ENCODE measurements at regions not wholly inside any gene's neighbourhood (a gene's known extent, or its start where the extent isn't known, plus 50 kb on each side); places are given as distances from the start of the nearest gene placed in this dataset.

DNA sequence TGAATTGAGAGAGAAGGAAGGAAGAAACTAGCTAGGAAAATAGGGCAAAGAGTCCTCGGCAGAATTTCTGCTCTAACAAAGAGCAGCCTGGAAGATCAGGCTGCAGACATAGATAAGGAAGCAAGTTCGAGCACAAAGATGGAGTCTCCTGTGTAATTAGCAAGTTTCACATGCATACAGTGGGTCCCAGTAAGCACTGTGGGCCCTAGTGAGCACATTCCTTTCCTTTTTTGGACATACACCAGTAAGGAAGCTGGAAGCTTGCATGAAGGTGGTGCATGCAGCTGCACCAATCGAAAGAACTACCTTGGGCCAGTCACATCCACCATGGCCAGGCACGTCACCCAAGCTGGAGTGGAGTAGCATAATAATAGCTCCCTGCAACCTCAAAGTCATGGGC is 109.7 kb downstream of the NOL4 start:
- POLR2A ChIA-PET, result interaction anchor here (0.8 kb wide), 1 partner anchor 379 kb away, joined by 5 read pairs; no protein-coding TSS in a partner anchor
- no peak overlapping the region for H3K27ac Mint-ChIP-seq
- peaks cover 15% of the 10 kb centered on the region for H3K9me3 Mint-ChIP-seq
- H3K4me1 Mint-ChIP-seq, result peaks cover 5% of the 10 kb centered on the region
- TF ChIP-seq, protein P1, sequence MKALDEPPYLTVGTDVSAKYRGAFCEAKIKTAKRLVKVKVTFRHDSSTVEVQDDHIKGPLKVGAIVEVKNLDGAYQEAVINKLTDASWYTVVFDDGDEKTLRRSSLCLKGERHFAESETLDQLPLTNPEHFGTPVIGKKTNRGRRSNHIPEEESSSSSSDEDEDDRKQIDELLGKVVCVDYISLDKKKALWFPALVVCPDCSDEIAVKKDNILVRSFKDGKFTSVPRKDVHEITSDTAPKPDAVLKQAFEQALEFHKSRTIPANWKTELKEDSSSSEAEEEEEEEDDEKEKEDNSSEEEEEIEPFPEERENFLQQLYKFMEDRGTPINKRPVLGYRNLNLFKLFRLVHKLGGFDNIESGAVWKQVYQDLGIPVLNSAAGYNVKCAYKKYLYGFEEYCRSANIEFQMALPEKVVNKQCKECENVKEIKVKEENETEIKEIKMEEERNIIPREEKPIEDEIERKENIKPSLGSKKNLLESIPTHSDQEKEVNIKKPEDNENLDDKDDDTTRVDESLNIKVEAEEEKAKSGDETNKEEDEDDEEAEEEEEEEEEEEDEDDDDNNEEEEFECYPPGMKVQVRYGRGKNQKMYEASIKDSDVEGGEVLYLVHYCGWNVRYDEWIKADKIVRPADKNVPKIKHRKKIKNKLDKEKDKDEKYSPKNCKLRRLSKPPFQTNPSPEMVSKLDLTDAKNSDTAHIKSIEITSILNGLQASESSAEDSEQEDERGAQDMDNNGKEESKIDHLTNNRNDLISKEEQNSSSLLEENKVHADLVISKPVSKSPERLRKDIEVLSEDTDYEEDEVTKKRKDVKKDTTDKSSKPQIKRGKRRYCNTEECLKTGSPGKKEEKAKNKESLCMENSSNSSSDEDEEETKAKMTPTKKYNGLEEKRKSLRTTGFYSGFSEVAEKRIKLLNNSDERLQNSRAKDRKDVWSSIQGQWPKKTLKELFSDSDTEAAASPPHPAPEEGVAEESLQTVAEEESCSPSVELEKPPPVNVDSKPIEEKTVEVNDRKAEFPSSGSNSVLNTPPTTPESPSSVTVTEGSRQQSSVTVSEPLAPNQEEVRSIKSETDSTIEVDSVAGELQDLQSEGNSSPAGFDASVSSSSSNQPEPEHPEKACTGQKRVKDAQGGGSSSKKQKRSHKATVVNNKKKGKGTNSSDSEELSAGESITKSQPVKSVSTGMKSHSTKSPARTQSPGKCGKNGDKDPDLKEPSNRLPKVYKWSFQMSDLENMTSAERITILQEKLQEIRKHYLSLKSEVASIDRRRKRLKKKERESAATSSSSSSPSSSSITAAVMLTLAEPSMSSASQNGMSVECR (CRISPR knock-in tag; IDR thresholded peaks at IDR 0.05; ENCODE audit: borderline replicate concordance), result no peak
- TF ChIP-seq GRHL2 (CRISPR knock-in tag; IDR thresholded peaks at IDR 0.05; ENCODE audit: insufficient replicate concordance, severe bottlenecking) (no peak), FOXK1 (CRISPR knock-in tag; IDR thresholded peaks at IDR 0.05) (no peak), ZBTB21 (CRISPR knock-in tag; IDR thresholded peaks at IDR 0.05; ENCODE audit: borderline replicate concordance) (no peak), RORB (CRISPR knock-in tag; IDR thresholded peaks at IDR 0.05) (no peak), IRF2 (CRISPR knock-in tag; IDR thresholded peaks at IDR 0.05; ENCODE audit: borderline replicate concordance, low read depth) (no peak), ZNF416 (CRISPR knock-in tag; IDR thresholded peaks at IDR 0.05) (no peak), CREM (CRISPR knock-in tag; IDR thresholded peaks at IDR 0.05) (no peak), FOXJ3 (CRISPR knock-in tag; IDR thresholded peaks at IDR 0.05; ENCODE audit: borderline replicate concordance) (no peak), ZNF396 (CRISPR knock-in tag; IDR thresholded peaks at IDR 0.05; ENCODE audit: borderline replicate concordance) (no peak)
- TF ChIP-seq, protein P2, sequence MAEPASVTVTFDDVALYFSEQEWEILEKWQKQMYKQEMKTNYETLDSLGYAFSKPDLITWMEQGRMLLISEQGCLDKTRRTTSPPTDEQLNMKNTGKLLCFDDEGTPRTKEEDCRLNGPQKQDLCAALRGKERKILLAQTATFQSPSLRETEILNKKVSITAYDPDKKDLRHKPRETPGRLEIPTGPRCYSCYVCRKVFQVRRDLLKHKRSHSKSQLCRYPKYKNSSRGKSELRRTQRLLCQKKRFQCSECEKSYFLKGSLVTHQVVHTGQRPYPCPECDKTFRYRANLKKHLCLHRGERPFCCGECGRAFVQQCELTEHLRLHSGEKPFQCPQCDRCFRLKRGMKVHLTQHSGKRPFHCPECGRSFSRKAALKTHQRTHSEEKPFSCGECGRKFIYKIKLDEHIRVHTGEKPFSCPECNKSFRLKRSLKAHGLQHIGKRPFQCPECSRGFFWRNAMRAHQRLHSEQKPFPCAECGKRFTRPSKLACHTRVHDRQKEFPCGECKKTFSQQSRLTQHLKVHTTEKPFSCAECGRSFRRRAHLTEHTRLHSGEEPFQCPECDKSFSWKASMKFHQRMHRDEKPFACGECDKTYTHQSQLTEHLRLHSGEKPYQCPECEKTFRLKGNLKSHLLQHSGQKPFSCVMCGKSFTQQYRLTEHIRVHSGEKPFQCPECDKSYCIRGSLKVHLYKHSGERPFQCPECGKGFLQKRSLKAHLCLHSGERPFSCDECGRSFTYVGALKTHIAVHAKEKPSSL (CRISPR knock-in tag; conservative IDR thresholded peaks at IDR 0.05), result no peak
- TF ChIP-seq, protein P3, sequence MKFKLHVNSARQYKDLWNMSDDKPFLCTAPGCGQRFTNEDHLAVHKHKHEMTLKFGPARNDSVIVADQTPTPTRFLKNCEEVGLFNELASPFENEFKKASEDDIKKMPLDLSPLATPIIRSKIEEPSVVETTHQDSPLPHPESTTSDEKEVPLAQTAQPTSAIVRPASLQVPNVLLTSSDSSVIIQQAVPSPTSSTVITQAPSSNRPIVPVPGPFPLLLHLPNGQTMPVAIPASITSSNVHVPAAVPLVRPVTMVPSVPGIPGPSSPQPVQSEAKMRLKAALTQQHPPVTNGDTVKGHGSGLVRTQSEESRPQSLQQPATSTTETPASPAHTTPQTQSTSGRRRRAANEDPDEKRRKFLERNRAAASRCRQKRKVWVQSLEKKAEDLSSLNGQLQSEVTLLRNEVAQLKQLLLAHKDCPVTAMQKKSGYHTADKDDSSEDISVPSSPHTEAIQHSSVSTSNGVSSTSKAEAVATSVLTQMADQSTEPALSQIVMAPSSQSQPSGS (CRISPR knock-in tag; IDR thresholded peaks at IDR 0.05; ENCODE audit: borderline replicate concordance, low read depth), result no peak
- TF ChIP-seq, protein P4, sequence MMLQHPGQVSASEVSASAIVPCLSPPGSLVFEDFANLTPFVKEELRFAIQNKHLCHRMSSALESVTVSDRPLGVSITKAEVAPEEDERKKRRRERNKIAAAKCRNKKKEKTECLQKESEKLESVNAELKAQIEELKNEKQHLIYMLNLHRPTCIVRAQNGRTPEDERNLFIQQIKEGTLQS (CRISPR knock-in tag; conservative IDR thresholded peaks at IDR 0.05), result no peak
- TF ChIP-seq, protein P5, sequence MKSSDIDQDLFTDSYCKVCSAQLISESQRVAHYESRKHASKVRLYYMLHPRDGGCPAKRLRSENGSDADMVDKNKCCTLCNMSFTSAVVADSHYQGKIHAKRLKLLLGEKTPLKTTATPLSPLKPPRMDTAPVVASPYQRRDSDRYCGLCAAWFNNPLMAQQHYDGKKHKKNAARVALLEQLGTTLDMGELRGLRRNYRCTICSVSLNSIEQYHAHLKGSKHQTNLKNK (CRISPR knock-in tag; IDR thresholded peaks at IDR 0.05), result no peak
- TF ChIP-seq, protein P6, sequence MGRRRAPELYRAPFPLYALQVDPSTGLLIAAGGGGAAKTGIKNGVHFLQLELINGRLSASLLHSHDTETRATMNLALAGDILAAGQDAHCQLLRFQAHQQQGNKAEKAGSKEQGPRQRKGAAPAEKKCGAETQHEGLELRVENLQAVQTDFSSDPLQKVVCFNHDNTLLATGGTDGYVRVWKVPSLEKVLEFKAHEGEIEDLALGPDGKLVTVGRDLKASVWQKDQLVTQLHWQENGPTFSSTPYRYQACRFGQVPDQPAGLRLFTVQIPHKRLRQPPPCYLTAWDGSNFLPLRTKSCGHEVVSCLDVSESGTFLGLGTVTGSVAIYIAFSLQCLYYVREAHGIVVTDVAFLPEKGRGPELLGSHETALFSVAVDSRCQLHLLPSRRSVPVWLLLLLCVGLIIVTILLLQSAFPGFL (CRISPR knock-in tag; IDR thresholded peaks at IDR 0.05; ENCODE audit: borderline replicate concordance), result no peak
- CTCF ChIA-PET, result no interaction called here
- peaks cover 63% of the 10 kb centered on the region for H3K27me3 Mint-ChIP-seq (ENCODE audit: low read depth)
- no peak for DNase-seq (ENCODE audit: low spot score)
- H3K4me3 Mint-ChIP-seq, result no peak overlapping the region
- no peaks in the 10 kb centered on the region; the same call in 1 of the 2 replicates for H3K36me3 Mint-ChIP-seq
- no peak; the same call in 1 of the 2 replicates for ATAC-seq

DNA sequence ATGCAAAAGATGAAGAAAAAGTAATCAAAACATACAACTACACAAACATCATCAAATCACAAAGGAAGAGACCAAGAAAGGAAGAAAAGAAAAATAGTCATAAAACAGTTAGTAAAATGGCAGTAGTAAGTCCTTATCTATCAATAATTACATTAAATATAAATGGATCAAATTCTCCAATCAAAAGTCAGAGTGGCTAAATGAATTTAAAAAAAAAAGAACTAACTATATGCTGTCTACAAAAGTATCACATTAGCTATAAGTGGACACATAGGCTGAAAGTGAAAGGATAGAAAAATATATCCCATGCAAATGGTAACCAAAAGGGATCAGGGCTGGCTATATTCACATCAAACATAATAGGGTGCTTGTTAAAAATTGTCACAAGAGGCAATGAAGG is 116.5 kb downstream of the NOL4 start:
- Mint-ChIP-seq H3K4me1 (no peaks in the 10 kb centered on the region), H3K27me3 (ENCODE audit: low read depth) (peaks cover 12% of the 10 kb centered on the region), H3K36me3 (peaks cover 15% of the 10 kb centered on the region), H3K27ac (no peak overlapping the region), H3K9me3 (peaks cover 21% of the 10 kb centered on the region), H3K4me3 (no peak overlapping the region)
- CTCF ChIA-PET, result interaction anchor here (1.3 kb wide), 1 partner anchor 116 kb away, joined by 3 read pairs; the partner anchor contains the start of gene NOL4
- no peak for ATAC-seq
- DNase-seq (ENCODE audit: low spot score), result no peak
- POLR2A ChIA-PET, result no interaction called here
- TF ChIP-seq GABPB1 (CRISPR knock-in tag; IDR thresholded peaks at IDR 0.05) (no peak), ZBTB21 (CRISPR knock-in tag; IDR thresholded peaks at IDR 0.05; ENCODE audit: borderline replicate concordance) (no peak), ETV6 (CRISPR knock-in tag; IDR thresholded peaks at IDR 0.05) (no peak), SOX15 (CRISPR knock-in tag; IDR thresholded peaks at IDR 0.05) (no peak), KAT7 (CRISPR knock-in tag; IDR thresholded peaks at IDR 0.05; ENCODE audit: borderline replicate concordance) (no peak), ZNF396 (CRISPR knock-in tag; IDR thresholded peaks at IDR 0.05; ENCODE audit: borderline replicate concordance) (no peak)
- TF ChIP-seq, protein P7, sequence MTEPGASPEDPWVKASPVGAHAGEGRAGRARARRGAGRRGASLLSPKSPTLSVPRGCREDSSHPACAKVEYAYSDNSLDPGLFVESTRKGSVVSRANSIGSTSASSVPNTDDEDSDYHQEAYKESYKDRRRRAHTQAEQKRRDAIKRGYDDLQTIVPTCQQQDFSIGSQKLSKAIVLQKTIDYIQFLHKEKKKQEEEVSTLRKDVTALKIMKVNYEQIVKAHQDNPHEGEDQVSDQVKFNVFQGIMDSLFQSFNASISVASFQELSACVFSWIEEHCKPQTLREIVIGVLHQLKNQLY (CRISPR knock-in tag; IDR thresholded peaks at IDR 0.05), result no peak
- TF ChIP-seq, protein P6 (CRISPR knock-in tag; IDR thresholded peaks at IDR 0.05; ENCODE audit: borderline replicate concordance), result no peak

All from WTC11 (cell line).